ENCODE measurements at regions not wholly inside any gene's neighbourhood (a gene's known extent, or its start where the extent isn't known, plus 50 kb on each side); places are given as distances from the start of the nearest gene placed in this dataset.

GRCh38 chr1:5009376-5010065 is 355.1 kb downstream of the AJAP1 start:
- TF ChIP-seq CTCF (IDR thresholded peaks at IDR 0.05; ENCODE audit: insufficient read depth in 1 of 2, low read depth in 1 of 2, low read length in 1 of 2, severe bottlenecking in 1 of 2, unreplicated experiment in 1 of 2) = no peak
- Mint-ChIP-seq H3K27me3 (ENCODE audit: insufficient read depth, unreplicated experiment) (peaks cover 3% of the 10 kb centered on the region), H3K27ac (ENCODE audit: unreplicated experiment) (no peak overlapping the region), H3K4me1 (ENCODE audit: low read depth, unreplicated experiment) (no peaks in the 10 kb centered on the region), H3K9me3 (ENCODE audit: unreplicated experiment) (peaks cover 10% of the 10 kb centered on the region), H3K36me3 (ENCODE audit: insufficient read depth, unreplicated experiment) (no peaks in the 10 kb centered on the region), H3K4me3 (ENCODE audit: unreplicated experiment) (no peak overlapping the region)
- ChIA-PET CTCF (no interaction called here), POLR2A (no interaction called here)
- intact Hi-C loops (cut with micrococcal nuclease; ENCODE audit: unreplicated experiment) = no loop called here
- no peaks in the 10 kb centered on the region for H3K27me3 ChIP-seq (replicated peaks; ENCODE audit: control insufficient read depth, insufficient read depth, low read length)
- no TSS peak for BruUV-seq (replicated peaks)
- no peak overlapping the region for H3K4me3 ChIP-seq (ENCODE audit: low read depth, low read length)
- H3K36me3 ChIP-seq (ENCODE audit: control insufficient read depth, insufficient read depth, low read length) = no peaks in the 10 kb centered on the region
- DNase-seq = no peak
- H3K9me3 ChIP-seq = no peaks in the 10 kb centered on the region
- no peaks in the 10 kb centered on the region for H3K4me1 ChIP-seq

GRCh38 chr1:5005171-5005570 is 350.8 kb downstream of the AJAP1 start:
- H3K4me1 ChIP-seq = no peaks in the 10 kb centered on the region
- CTCF ChIA-PET = no interaction called here
- no peaks in the 10 kb centered on the region for H3K27me3 ChIP-seq (replicated peaks; ENCODE audit: control insufficient read depth, insufficient read depth, low read length)
- POLR2A ChIA-PET = no interaction called here
- Mint-ChIP-seq H3K27ac (ENCODE audit: unreplicated experiment) (no peak overlapping the region), H3K9me3 (ENCODE audit: unreplicated experiment) (peaks cover 15% of the 10 kb centered on the region), H3K4me1 (ENCODE audit: low read depth, unreplicated experiment) (no peaks in the 10 kb centered on the region), H3K4me3 (ENCODE audit: unreplicated experiment) (no peak overlapping the region), H3K36me3 (ENCODE audit: insufficient read depth, unreplicated experiment) (no peaks in the 10 kb centered on the region), H3K27me3 (ENCODE audit: insufficient read depth, unreplicated experiment) (no peaks in the 10 kb centered on the region)
- no peak overlapping the region for H3K4me3 ChIP-seq (ENCODE audit: low read depth, low read length)
- no peaks in the 10 kb centered on the region for H3K9me3 ChIP-seq
- intact Hi-C loops (cut with micrococcal nuclease; ENCODE audit: unreplicated experiment) = no loop called here
- TF ChIP-seq CTCF (IDR thresholded peaks at IDR 0.05; ENCODE audit: insufficient read depth in 1 of 2, low read depth in 1 of 2, low read length in 1 of 2, severe bottlenecking in 1 of 2, unreplicated experiment in 1 of 2) = no peak
- DNase-seq = no peak
- no peaks in the 10 kb centered on the region for H3K36me3 ChIP-seq (ENCODE audit: control insufficient read depth, insufficient read depth, low read length)
- no TSS peak for BruUV-seq (replicated peaks)

- Mint-ChIP-seq H3K36me3 (ENCODE audit: insufficient read depth, unreplicated experiment) (no peaks in the 10 kb centered on the region), H3K4me3 (ENCODE audit: unreplicated experiment) (no peak overlapping the region), H3K27me3 (ENCODE audit: insufficient read depth, unreplicated experiment) (no peaks in the 10 kb centered on the region), H3K27ac (ENCODE audit: unreplicated experiment) (no peak overlapping the region), H3K4me1 (ENCODE audit: low read depth, unreplicated experiment) (no peaks in the 10 kb centered on the region), H3K9me3 (ENCODE audit: unreplicated experiment) (peaks cover 15% of the 10 kb centered on the region)
- TF ChIP-seq CTCF (IDR thresholded peaks at IDR 0.05; ENCODE audit: insufficient read depth in 1 of 2, low read depth in 1 of 2, low read length in 1 of 2, severe bottlenecking in 1 of 2, unreplicated experiment in 1 of 2) = no peak
- POLR2A ChIA-PET = no interaction called here
- no peak for DNase-seq
- no peaks in the 10 kb centered on the region for H3K27me3 ChIP-seq (replicated peaks; ENCODE audit: control insufficient read depth, insufficient read depth, low read length)
- H3K4me1 ChIP-seq = no peaks in the 10 kb centered on the region
- CTCF ChIA-PET = no interaction called here
- no peaks in the 10 kb centered on the region for H3K9me3 ChIP-seq
- no peaks in the 10 kb centered on the region for H3K36me3 ChIP-seq (ENCODE audit: control insufficient read depth, insufficient read depth, low read length)
- intact Hi-C loops (cut with micrococcal nuclease; ENCODE audit: unreplicated experiment) = no loop called here
- no TSS peak for BruUV-seq (replicated peaks)
- H3K4me3 ChIP-seq (ENCODE audit: low read depth, low read length) = no peak overlapping the region
These were observed 348.3 kb downstream of the AJAP1 start for GRCh38 chr1:5002676-5003075.

All from Caco-2 (cell line).